Fibroblast of peridontal ligament (primary cell): ENCODE measurements at regions not wholly inside any gene's neighbourhood (a gene's known extent, or its start where the extent isn't known, plus 50 kb on each side); places are given as distances from the start of the nearest gene placed in this dataset.
"Not testable (repeated sequence)": the region's sequence is repeated elsewhere in the genome, so short reads cannot be mapped to it uniquely, and the experiment has no call there.

Source experiments
- DNase-seq: peaks from one replicate; pipeline ENCODE4 v3.0.0-alpha.2; 2010; ENCODE audit errors: extremely low read depth

DNA sequence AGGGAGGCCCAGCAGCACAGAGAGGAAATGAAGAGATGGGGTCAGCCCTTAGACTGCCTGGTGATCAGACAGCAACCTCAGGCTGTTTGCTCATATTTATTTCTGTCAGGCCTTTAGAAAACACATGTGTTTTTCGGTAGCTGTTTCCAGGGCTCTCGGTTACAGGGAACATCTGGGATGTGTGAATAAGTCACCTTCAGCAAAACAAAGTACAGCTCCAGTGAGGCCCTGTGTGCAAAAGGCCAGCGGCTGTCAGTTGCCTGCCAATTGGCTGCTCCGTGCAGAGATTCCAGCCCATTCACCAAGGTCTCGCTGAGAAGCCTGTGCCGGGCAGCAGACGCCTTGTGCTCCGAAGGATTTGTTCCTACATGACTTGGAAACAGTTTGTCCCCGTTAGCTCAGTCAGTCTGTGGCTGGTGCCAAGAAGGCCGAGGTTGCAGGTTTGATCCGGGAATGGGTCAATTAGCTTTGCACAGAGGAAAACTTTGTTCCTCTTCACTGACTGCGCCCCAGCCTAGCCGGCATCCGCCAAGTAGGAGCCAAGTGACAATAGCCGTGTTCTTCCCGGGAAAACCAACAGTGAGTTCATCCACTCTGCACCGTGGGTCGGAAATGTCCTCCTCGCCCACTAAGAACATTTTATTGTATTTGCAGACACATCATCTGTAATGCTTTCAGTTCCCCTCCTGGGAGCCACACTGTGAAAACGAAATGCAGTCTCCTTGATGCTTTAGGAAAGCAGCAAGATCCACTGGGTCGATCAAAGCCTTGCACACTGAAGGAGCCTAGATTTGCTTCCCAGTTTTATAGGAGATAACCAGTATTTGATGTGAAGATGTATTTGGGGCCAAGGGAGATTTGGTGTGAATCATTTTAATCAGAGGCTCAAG, 315.4 kb upstream of the CDYL start:
- DNase-seq: peak; percentile 26

DNA sequence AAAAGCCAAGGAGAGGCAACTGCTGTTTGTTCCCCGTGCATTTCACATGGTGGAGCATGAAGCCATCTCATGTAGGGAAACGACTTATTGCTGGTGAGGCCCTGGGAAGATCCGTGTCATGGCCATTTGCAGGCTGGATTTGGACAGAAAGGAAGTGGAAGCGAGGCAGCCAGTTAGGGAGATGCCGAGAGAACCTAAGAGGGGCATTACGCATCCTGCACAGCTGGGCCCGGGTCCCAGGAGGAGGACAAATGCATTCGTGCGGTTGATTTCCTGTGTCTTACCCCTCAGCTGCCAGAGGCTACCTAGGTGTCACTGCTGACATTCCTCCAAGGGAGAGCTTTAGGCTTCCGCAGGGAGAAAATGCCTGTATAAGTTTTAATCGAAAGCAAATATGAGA, 316.2 kb upstream of the CDYL start:
- DNase-seq: no peak

DNA sequence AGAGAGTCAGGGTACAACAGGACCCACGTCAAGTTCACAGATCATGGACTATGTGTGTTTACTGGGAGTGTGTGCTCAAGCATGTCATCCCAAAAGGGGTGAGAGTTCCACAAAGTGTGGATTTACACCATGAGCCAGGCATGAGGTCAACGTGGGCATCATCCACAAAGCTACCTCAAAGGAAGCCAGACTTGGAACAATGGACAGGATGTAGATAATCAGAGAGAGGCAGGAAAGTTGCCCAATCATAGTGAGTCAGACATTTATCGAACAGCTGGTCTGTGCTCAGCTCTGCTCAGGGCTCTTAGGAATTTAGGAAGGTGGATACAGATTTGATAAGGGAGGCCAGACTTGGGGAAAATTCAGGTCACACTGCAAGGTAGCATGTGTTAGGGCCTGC, 317.2 kb upstream of the CDYL start:
- DNase-seq: peak; percentile 47

DNA sequence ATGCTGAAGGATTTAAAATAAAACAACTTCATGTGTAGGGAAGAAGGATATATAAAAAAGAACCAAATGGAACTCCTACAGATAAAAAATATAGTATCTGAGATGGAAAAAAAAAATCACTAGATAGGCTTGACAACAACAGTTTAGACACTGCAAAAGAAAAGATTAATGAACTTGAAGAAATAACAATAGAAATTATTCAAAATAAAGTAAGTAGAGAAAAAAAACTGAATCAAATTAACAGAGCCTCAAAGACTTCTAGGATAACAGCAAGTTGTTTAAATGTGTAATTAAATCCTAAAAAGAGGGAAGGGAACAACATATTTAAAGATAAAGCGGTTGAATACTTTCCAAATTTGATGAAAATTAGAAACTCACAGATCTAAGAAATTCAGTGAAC, 316.3 kb upstream of the ECI2 start:
- DNase-seq: no peak

DNA sequence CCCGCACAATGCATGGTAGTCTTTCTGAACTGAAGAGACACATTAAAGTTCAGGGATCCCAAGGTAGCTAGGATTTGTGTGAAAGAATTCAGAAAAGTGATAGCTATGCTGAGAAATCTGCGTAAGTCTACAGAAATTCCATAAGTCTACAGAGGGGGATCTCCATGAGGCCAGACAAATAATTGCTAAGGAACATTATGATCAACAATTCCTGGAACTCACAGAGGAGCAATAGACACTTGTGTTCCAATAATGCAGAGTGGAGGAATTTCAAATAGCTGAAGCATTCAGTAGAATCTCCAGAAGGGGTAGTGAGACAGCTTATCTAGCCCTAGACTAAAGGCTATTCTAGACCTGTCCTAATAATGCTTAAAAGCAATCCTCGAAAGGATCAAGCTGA, 315.7 kb upstream of the ECI2 start:
- DNase-seq: no peak

DNA sequence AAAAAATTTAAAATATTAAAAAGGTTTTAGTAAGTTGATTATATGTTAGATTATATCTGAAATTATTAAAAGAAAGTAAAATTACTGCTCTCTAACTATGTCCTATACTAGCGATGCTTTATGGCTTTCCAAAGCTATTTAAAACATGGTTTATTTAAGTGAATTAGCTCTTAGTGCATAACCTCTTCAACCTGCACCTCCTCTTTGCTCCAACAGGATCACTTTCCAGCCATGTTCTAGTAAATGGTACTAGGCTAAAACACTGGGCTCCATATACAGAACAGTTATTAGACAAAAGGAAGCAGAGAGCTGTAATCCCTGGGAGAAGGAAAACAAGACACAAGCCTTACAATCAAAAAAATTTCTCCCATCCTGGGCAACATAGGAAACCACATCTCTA, 314.9 kb upstream of the ECI2 start:
- DNase-seq: no peak

DNA sequence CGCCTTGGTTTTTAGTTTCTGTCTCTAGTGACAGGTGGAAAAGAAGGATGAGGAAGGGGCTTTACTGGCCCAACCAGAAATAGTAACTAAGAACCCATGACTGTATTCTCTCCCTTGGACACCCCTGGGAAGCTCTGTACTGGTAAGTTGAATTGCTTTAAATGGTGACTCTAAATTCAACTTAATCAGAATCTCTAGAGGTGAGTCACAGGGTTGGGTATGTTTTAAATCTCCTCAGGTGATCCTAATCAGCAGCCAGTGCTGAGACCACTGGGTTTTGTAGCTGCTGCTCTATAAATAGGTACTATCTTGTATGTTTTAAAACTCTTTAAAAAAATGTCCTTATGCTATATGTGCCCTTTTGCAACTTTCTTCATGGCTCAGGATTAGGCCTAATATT, 314.0 kb upstream of the ECI2 start:
- DNase-seq: no peak

DNA sequence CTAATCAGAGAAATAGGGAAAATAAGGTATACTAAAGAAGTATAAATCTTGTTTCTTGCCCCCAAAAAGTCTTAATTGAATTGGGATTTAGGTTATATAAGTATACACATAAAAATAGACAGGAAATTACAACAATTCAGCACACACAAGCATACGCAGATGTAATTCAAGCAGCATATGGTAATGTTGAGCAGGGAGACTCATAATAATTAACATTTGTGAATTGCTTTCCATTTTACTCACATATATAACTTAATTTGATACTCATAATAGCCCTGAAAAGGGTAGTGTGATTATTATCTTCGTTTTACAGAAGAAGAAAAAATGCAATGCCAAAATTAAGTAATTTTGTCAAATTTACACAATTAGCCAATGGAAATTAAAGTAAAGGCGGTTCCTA, 313.5 kb upstream of the ECI2 start:
- DNase-seq: no peak

DNA sequence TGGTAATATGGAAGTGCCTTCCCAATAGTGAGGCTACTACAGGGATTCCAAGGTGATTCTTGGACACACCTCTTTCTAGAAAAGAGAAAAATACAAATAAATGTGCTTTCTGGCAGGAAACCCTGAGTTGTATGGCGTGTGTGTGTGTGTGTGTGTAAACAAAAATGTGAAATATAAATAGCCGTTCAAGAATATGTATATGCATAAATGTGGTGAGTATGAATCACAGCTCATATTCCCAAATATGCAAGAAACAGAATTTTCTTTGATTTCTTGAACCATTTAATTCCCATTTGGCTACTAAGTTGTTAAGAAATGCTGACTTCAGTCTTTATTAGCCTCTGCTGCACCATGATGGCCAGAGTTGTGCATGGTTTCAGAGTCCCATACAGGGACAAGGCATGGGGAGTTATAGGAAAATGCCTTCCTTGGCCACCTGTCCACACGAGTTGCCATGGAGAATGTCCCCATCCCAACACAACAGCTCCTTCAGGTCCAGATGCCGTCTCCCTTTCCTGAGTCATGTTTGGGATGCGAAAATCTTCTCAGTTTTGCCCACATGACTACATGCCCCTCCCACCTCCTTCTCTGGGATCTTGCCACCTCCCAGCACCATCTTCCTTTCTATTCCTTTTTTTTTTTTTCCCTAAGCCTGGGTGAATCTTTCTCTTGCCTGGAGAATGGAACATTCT, 312.4 kb upstream of the ECI2 start:
- DNase-seq: no peak

DNA sequence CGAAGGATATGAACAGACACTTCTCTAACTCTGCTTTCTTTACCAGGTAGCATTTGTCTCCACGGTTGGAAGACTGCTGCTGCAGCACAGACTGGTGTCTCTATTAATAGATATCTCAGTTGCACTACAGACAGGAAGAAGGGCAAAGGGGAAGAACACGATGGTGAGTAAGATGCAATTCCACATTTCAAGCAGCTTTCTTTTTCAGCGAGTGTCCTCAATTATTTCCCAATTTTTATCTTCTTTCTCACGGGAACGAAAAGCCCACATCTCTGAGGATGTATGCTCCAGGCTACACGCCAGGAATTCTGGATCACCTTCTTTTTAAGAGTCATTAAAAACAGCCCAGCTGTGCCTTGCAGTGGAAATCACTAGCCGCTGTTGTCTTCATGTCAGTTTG, 311.6 kb upstream of the ECI2 start:
- DNase-seq: no peak

DNA sequence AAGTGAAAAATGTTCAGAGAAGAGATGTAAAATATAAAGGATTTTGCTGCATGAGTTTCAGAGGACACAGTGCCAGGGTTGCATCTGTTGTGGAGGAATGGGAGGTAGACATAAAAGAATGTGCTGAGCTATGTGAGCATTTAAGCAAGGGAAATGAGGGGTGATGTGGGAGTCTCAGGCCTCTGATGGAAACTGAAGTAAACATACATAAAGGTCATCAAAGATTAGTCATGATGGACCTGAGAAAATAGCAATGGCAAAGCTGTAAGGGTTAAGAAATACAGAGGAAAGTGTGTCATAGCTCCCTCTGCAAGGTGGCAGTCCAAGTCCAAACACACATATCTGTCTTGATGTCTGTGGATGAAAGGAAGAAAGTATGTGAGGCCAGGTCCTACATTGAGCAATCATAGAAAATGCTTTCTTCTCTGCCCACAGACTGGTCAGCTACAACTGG, 306.6 kb upstream of the ECI2 start:
- no peak for DNase-seq

DNA sequence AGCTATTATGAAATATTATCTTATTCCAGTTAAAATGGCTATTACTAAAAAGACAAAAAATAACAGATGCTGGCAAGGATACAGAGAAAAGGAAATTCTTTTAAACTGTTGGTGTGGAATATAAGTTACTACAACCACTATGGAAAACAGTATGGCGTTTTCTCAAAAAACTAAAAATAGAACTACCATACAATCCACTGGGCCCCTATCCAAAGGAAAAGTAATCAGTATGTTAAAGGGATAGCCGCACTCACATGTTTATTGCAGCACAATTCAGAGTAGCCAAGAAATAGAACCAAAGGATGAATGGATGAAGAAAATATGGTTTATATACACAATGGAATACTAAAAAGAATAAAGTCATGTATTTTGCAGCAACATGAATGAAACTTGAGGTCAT, 303.8 kb upstream of the ECI2 start:
- DNase-seq: no peak

DNA sequence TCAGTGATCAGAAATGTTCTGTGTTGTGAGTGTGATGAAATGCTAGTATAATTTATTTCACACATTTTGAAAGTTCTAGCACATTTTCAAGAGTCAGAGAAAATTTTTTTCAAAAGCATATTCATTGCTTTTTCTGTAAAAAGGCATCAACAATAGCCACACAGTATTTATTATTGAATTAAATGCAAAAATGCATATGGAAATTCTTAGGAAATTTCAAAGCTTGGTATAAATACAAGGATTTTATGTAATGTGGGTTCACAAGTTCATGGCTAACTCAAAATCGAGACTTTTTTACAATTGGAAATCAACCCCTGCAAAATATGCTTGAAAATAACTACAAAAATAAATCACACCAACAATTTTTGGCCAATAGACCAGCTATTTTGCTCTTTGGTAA, 302.0 kb upstream of the ECI2 start:
- DNase-seq: no peak

DNA sequence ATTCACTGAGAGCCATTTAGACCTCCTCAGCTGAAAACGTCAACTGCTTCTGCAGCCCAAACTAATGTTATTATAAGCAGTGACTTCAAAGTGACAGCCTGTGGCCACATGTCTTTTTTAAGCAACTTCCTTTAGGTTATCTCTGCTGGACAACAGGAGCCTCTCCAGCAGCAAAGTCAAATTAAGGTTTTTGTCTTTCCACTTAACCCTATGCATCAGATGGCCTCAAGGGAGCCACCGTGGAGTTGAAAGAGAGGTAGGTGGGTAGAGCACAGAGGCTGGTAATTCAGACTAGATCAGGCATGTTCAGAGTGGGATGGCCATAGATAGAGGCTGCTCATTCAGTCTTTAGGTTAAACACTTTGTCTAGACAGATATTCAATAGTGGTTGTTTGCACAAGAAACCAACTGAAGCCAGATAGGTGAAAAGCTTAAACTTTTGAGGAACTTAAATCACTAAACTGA, 300.6 kb upstream of the ECI2 start:
- DNase-seq: no peak

DNA sequence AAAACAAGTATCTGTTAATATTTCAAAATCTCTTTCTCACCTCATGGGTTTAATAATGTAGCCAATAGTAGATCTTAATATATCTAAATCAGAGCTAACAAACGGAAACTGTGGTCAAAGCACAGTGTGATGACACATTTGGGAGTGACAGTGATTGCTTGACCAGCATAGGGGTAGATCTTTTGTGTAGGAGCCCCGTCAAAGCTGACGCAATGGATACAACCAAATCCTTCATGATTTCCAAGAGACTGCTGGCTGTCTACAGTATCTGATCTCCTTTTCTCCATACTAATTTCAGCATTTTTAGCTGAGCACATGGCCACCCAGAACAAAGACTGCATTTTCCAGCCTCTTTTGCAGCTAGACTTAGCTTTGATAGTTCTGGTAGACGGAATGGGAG, 299.3 kb upstream of the ECI2 start:
- no peak for DNase-seq

DNA sequence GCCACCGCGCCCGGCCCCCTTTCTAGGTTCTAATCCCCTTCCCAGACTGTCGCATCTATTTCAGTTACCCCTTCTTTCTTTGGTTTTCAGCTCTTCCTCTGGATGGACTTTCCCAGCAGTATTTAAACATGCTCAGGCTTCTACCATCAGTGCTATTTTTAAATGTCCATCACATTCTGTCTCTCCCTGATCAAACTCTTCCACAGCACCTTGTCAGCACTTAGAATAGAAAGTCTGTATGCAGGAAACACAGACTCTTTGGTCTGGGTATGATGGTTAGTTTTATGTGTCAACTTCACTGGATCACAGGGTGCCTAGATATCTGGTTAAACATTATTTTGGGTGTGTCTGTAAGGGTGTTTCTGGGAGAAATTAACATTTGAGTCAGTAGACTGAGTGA, 297.8 kb upstream of the ECI2 start:
- no peak for DNase-seq

DNA sequence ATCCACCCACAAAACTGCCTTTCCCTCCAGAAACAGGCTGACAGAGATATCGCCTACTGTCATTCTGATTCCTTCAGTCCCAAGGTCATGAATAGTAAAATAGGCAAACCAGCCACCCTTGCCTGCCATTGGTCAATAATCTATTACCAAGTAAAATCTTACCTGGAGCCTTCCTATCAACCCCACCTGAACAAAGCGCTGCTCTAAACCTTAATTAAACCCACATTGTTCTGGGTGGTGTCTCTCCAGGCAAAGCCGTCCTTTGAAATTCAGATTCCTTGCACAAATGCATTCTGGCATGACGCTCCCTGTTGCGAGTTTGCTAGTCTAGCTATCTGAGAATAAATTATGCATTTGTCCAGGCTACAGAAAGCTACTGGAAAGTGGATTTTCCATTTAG, 291.6 kb upstream of the ECI2 start:
- no peak for DNase-seq

DNA sequence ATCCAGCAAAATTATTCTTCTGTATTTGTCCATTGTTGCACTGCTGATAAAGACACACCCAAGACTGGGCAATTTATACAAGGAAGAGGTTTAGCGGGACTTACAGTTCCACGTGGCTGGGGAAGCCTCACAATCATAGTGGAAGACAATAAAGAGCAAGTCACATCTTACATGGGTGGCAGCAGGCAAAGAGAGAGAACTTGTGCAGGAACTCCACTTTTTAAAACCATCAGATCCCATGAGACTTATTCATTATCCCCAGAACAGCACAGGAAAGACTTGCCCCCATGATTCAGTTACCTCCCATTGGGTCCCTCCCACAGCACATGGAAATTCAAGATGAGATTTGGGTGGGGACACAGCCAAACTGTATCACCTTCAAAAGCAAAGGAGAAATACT, 286.5 kb upstream of the ECI2 start:
- DNase-seq: no peak

DNA sequence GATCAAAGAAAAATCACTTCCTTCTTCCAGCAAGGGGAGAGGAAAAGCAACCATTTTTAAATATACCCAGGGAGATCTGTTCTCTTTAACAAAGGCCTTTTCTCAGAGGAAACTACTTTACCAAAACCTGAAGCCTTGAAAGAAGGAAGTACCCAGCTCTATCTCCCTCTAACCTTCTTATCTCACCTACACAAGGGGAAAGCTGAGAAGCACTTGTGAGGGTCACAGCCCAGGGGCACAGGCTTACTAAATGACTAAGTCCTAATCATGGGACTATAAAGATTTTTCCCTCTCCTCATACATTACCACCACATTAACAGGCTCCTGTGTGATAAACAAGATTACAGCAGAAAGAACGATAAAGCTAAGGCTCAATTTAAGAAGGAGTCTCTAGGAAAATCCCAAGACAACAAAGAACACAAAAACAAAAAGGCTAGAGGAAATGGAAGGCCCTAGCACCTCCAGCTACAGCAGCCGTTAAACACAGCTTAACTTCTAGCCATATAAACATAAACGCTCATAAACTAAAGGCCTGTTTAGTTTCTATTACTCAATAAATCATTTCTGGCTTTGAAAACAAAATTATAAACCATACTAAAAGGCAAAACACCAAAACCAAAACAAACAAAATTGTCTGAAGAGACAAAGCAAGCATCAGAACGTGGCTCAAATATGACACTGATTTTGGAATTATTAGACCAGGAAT, 284.9 kb upstream of the ECI2 start:
- DNase-seq: no peak

DNA sequence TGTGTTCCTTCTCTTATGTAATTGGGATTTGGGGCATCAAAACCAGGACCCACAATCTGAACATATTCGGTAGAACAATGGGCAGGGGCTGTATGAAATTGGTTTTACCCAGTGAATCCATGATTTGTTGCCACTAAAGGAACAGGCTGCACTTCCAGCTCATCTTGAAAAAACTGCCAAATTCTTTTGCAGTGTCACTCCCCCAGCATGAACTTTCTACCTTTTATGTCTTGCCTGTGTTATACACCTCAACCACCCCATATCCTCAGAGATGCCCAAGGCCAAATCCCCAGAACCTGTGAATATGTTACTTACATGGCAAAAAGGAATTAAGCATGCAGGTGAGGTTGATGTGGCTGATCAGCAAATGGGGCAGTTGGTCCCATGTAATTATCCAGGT, 280.2 kb upstream of the ECI2 start:
- DNase-seq: no peak

DNA sequence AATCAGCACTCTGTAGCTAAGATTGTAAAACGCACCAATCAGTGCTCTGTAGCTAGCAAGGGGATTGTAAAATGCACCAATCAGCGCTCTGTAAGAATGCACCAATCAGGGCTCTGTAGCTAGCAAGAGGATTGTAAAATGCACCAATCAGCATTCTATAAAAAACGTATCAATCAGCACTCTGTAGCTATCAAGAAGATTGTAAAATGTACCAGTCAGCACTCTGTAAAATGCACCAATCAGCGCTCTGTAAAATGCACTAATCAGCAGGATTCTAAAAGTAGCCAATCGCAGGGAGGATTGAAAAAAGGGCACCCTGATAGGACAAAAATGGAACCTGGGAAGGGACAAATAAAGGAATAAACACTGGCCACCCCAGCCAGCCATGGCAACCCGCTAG, 278.7 kb upstream of the ECI2 start:
- not testable (repeated sequence) for DNase-seq

DNA sequence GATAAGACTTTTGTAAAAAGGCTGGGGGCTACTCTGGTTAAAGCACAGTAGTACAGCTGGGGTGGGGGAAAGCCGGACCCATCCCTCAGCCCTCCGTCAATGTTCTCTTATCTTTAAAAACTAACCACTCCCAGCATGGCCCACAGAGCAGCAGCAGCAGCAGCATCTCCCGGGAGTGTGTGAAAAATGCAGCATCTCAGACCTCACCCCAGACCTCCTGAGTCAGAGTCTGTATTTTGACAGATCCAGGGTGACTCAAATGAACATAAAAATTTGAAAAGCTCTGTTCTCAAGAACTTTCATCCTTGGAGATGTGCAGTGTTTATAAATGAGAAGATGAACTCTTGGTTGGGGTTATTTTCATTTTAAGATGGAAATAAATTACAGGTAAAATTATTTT, 277.7 kb upstream of the ECI2 start:
- no peak for DNase-seq

DNA sequence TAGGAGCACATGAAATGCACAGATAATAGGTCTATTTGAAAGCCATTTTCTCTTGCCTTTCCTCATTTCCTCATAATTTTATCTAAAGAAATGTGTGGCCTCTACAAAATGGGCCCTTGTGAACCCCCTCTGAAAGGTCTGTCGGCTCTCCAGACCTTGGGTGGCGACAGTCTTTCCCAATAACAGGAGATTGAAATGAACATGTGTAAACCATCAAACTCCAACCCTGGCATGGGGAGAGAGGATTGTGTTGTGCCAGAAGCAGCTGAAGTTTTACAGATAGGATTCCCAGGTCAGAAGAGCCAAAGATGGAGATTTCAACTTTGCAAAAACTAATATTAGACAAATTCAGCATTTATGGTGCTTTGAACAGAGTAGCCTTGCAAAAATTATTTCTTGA, 277.1 kb upstream of the ECI2 start:
- DNase-seq: no peak
